ENCODE measurements at regions not wholly inside any gene's neighbourhood (a gene's known extent, or its start where the extent isn't known, plus 50 kb on each side); places are given as distances from the start of the nearest gene placed in this dataset.

GRCh38 chr20:22106308-22106938 is 401.0 kb downstream of the PAX1 start:
- H3K27ac ChIP-seq (ENCODE audit: insufficient read depth, low read depth, low read length, poor library complexity, severe bottlenecking): no peak overlapping the region
- 78 to 81% methylated on average over 3 of the region's 3 CpGs for WGBS, 2 experiments

GRCh38 chr20:22101606-22102005 is 396.1 kb downstream of the PAX1 start:
- Histone ChIP-seq H3K9me3 (ENCODE audit: control insufficient read depth, low read length) (no peaks in the 10 kb centered on the region), H3K27ac (ENCODE audit: insufficient read depth, low read depth, low read length, poor library complexity, severe bottlenecking) (no peak overlapping the region), H3K36me3 (ENCODE audit: control insufficient read depth, insufficient read depth, low read length) (no peaks in the 10 kb centered on the region), H3K4me1 (ENCODE audit: control insufficient read depth, insufficient read depth, low read length) (no peaks in the 10 kb centered on the region), H3K27me3 (ENCODE audit: control insufficient read depth, insufficient read depth, low read length, poor library complexity, severe bottlenecking) (no peaks in the 10 kb centered on the region), H3K4me3 (ENCODE audit: insufficient read depth, low read depth, low read length) (no peak overlapping the region)
- 94 to 95% methylated on average over 3 of the region's 3 CpGs for WGBS, 2 experiments

More at GRCh38 chr20:22106308-22106938, 401.0 kb downstream of the PAX1 start:
- Histone ChIP-seq H3K9me3 (ENCODE audit: control insufficient read depth, low read length) (no peaks in the 10 kb centered on the region), H3K4me3 (ENCODE audit: insufficient read depth, low read depth, low read length) (no peak overlapping the region), H3K27me3 (ENCODE audit: control insufficient read depth, insufficient read depth, low read length, poor library complexity, severe bottlenecking) (no peaks in the 10 kb centered on the region), H3K4me1 (ENCODE audit: control insufficient read depth, insufficient read depth, low read length) (no peaks in the 10 kb centered on the region), H3K36me3 (ENCODE audit: control insufficient read depth, insufficient read depth, low read length) (no peaks in the 10 kb centered on the region)

- H3K27me3 ChIP-seq (ENCODE audit: control insufficient read depth, insufficient read depth, low read length, poor library complexity, severe bottlenecking): no peaks in the 10 kb centered on the region
- no peaks in the 10 kb centered on the region for H3K4me1 ChIP-seq (ENCODE audit: control insufficient read depth, insufficient read depth, low read length)
- WGBS, 2 experiments: 90 to 91% methylated on average over 6 of the region's 6 CpGs
- H3K4me3 ChIP-seq (ENCODE audit: insufficient read depth, low read depth, low read length): no peak overlapping the region
- H3K9me3 ChIP-seq (ENCODE audit: control insufficient read depth, low read length): no peaks in the 10 kb centered on the region
- no peak overlapping the region for H3K27ac ChIP-seq (ENCODE audit: insufficient read depth, low read depth, low read length, poor library complexity, severe bottlenecking)
- H3K36me3 ChIP-seq (ENCODE audit: control insufficient read depth, insufficient read depth, low read length): no peaks in the 10 kb centered on the region
These were observed 395.2 kb downstream of the PAX1 start for GRCh38 chr20:22100686-22101085.

- no peaks in the 10 kb centered on the region for H3K36me3 ChIP-seq (ENCODE audit: control insufficient read depth, insufficient read depth, low read length)
- H3K27me3 ChIP-seq (ENCODE audit: control insufficient read depth, insufficient read depth, low read length, poor library complexity, severe bottlenecking): no peaks in the 10 kb centered on the region
- H3K4me3 ChIP-seq (ENCODE audit: insufficient read depth, low read depth, low read length): no peak overlapping the region
- 94% methylated on average over 3 of the region's 3 CpGs for WGBS, 2 experiments
- H3K9me3 ChIP-seq (ENCODE audit: control insufficient read depth, low read length): no peaks in the 10 kb centered on the region
- H3K27ac ChIP-seq (ENCODE audit: insufficient read depth, low read depth, low read length, poor library complexity, severe bottlenecking): no peak overlapping the region
- H3K4me1 ChIP-seq (ENCODE audit: control insufficient read depth, insufficient read depth, low read length): no peaks in the 10 kb centered on the region
These were observed 393.9 kb downstream of the PAX1 start for GRCh38 chr20:22099348-22099747.

GRCh38 chr20:22098511-22098910 is 393.0 kb downstream of the PAX1 start:
- no peaks in the 10 kb centered on the region for H3K4me1 ChIP-seq (ENCODE audit: control insufficient read depth, insufficient read depth, low read length)
- H3K27ac ChIP-seq (ENCODE audit: insufficient read depth, low read depth, low read length, poor library complexity, severe bottlenecking): no peak overlapping the region
- no peaks in the 10 kb centered on the region for H3K36me3 ChIP-seq (ENCODE audit: control insufficient read depth, insufficient read depth, low read length)
- 94 to 96% methylated on average over 2 of the region's 2 CpGs for WGBS, 2 experiments
- no peak overlapping the region for H3K4me3 ChIP-seq (ENCODE audit: insufficient read depth, low read depth, low read length)
- H3K9me3 ChIP-seq (ENCODE audit: control insufficient read depth, low read length): no peaks in the 10 kb centered on the region
- no peaks in the 10 kb centered on the region for H3K27me3 ChIP-seq (ENCODE audit: control insufficient read depth, insufficient read depth, low read length, poor library complexity, severe bottlenecking)

- peaks cover 3% of the 10 kb centered on the region for H3K9me3 ChIP-seq (ENCODE audit: control insufficient read depth, low read length)
- WGBS, 2 experiments: 100% methylated on average over 1 of the region's 1 CpG; no CpG with 5 or more reads in 1 of the 2 experiments
- H3K4me1 ChIP-seq (ENCODE audit: control insufficient read depth, insufficient read depth, low read length): no peaks in the 10 kb centered on the region
- no peaks in the 10 kb centered on the region for H3K27me3 ChIP-seq (ENCODE audit: control insufficient read depth, insufficient read depth, low read length, poor library complexity, severe bottlenecking)
- no peak overlapping the region for H3K27ac ChIP-seq (ENCODE audit: insufficient read depth, low read depth, low read length, poor library complexity, severe bottlenecking)
- H3K4me3 ChIP-seq (ENCODE audit: insufficient read depth, low read depth, low read length): no peak overlapping the region
- H3K36me3 ChIP-seq (ENCODE audit: control insufficient read depth, insufficient read depth, low read length): no peaks in the 10 kb centered on the region
These were observed 387.7 kb downstream of the PAX1 start for GRCh38 chr20:22093122-22093521.

- H3K4me1 ChIP-seq (ENCODE audit: control insufficient read depth, insufficient read depth, low read length): no peaks in the 10 kb centered on the region
- H3K9me3 ChIP-seq (ENCODE audit: control insufficient read depth, low read length): peaks cover 3% of the 10 kb centered on the region
- 90 to 97% methylated on average over 4 of the region's 4 CpGs for WGBS, 2 experiments
- no peaks in the 10 kb centered on the region for H3K27me3 ChIP-seq (ENCODE audit: control insufficient read depth, insufficient read depth, low read length, poor library complexity, severe bottlenecking)
- no peak overlapping the region for H3K27ac ChIP-seq (ENCODE audit: insufficient read depth, low read depth, low read length, poor library complexity, severe bottlenecking)
- no peak overlapping the region for H3K4me3 ChIP-seq (ENCODE audit: insufficient read depth, low read depth, low read length)
- H3K36me3 ChIP-seq (ENCODE audit: control insufficient read depth, insufficient read depth, low read length): no peaks in the 10 kb centered on the region
These were observed 383.4 kb downstream of the PAX1 start for GRCh38 chr20:22088882-22089281.

GRCh38 chr20:22080985-22081384 is 375.5 kb downstream of the PAX1 start:
- Histone ChIP-seq H3K27ac (ENCODE audit: insufficient read depth, low read depth, low read length, poor library complexity, severe bottlenecking) (no peak overlapping the region), H3K9me3 (ENCODE audit: control insufficient read depth, low read length) (no peaks in the 10 kb centered on the region), H3K27me3 (ENCODE audit: control insufficient read depth, insufficient read depth, low read length, poor library complexity, severe bottlenecking) (no peaks in the 10 kb centered on the region), H3K4me3 (ENCODE audit: insufficient read depth, low read depth, low read length) (no peak overlapping the region), H3K36me3 (ENCODE audit: control insufficient read depth, insufficient read depth, low read length) (no peaks in the 10 kb centered on the region), H3K4me1 (ENCODE audit: control insufficient read depth, insufficient read depth, low read length) (no peaks in the 10 kb centered on the region)
- WGBS, 2 experiments: 91 to 100% methylated on average over 1 of the region's 1 CpG

- H3K4me1 ChIP-seq (ENCODE audit: control insufficient read depth, insufficient read depth, low read length): no peaks in the 10 kb centered on the region
- no peak overlapping the region for H3K27ac ChIP-seq (ENCODE audit: insufficient read depth, low read depth, low read length, poor library complexity, severe bottlenecking)
- no peak overlapping the region for H3K4me3 ChIP-seq (ENCODE audit: insufficient read depth, low read depth, low read length)
- H3K9me3 ChIP-seq (ENCODE audit: control insufficient read depth, low read length): no peaks in the 10 kb centered on the region
- H3K36me3 ChIP-seq (ENCODE audit: control insufficient read depth, insufficient read depth, low read length): no peaks in the 10 kb centered on the region
- no peaks in the 10 kb centered on the region for H3K27me3 ChIP-seq (ENCODE audit: control insufficient read depth, insufficient read depth, low read length, poor library complexity, severe bottlenecking)
- 79 to 100% methylated on average over 1 of the region's 1 CpG for WGBS, 2 experiments
These were observed 369.2 kb downstream of the PAX1 start for GRCh38 chr20:22074635-22075034.

- Histone ChIP-seq H3K4me3 (ENCODE audit: insufficient read depth, low read depth, low read length) (no peak overlapping the region), H3K9me3 (ENCODE audit: control insufficient read depth, low read length) (no peaks in the 10 kb centered on the region), H3K27ac (ENCODE audit: insufficient read depth, low read depth, low read length, poor library complexity, severe bottlenecking) (no peak overlapping the region), H3K36me3 (ENCODE audit: control insufficient read depth, insufficient read depth, low read length) (no peaks in the 10 kb centered on the region), H3K4me1 (ENCODE audit: control insufficient read depth, insufficient read depth, low read length) (no peaks in the 10 kb centered on the region), H3K27me3 (ENCODE audit: control insufficient read depth, insufficient read depth, low read length, poor library complexity, severe bottlenecking) (no peaks in the 10 kb centered on the region)
- WGBS, 2 experiments: 91 to 93% methylated on average over 2 of the region's 2 CpGs
These were observed 366.4 kb downstream of the PAX1 start for GRCh38 chr20:22071841-22072240.

Measured in ectodermal cell (in vitro differentiated cells).